ENCODE measurements at regions not wholly inside any gene's neighbourhood (a gene's known extent, or its start where the extent isn't known, plus 50 kb on each side); places are given as distances from the start of the nearest gene placed in this dataset.

DNA sequence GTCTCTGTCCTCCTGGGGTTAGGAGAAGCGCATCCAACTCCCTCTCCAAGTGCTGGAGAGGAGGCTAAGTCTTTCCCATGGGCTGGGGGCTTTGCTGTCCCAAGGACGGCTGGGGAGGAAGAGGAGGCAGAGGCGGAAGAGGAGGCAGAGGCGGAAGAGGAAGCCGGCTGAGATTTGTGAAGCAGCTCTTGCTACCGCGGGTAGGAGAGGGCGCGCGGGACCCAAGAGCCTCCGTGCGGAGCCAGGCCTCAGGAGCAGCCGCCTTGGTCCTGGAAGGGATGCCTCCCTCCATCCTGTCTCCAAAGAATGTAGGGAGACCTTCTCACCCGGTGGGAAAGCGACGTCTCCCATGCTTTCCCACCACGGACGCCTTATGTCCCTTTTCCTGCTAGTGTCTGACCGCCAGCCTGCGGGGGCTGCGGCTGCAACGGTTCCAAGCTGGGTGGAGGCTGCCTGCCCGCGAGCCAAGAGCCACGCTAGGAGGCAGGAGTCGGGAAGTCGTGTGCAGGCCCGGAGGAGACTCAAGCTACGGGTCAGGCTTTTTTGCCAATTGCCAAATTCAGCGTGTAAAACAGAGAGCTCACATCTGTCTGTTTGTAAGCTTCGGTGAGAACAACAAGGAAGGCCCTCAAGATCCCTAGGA lies 320.3 kb downstream of the FAM72C start:
- TF ChIP-seq, protein P1, sequence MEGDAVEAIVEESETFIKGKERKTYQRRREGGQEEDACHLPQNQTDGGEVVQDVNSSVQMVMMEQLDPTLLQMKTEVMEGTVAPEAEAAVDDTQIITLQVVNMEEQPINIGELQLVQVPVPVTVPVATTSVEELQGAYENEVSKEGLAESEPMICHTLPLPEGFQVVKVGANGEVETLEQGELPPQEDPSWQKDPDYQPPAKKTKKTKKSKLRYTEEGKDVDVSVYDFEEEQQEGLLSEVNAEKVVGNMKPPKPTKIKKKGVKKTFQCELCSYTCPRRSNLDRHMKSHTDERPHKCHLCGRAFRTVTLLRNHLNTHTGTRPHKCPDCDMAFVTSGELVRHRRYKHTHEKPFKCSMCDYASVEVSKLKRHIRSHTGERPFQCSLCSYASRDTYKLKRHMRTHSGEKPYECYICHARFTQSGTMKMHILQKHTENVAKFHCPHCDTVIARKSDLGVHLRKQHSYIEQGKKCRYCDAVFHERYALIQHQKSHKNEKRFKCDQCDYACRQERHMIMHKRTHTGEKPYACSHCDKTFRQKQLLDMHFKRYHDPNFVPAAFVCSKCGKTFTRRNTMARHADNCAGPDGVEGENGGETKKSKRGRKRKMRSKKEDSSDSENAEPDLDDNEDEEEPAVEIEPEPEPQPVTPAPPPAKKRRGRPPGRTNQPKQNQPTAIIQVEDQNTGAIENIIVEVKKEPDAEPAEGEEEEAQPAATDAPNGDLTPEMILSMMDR (IDR thresholded peaks at IDR 0.05): no peak

DNA sequence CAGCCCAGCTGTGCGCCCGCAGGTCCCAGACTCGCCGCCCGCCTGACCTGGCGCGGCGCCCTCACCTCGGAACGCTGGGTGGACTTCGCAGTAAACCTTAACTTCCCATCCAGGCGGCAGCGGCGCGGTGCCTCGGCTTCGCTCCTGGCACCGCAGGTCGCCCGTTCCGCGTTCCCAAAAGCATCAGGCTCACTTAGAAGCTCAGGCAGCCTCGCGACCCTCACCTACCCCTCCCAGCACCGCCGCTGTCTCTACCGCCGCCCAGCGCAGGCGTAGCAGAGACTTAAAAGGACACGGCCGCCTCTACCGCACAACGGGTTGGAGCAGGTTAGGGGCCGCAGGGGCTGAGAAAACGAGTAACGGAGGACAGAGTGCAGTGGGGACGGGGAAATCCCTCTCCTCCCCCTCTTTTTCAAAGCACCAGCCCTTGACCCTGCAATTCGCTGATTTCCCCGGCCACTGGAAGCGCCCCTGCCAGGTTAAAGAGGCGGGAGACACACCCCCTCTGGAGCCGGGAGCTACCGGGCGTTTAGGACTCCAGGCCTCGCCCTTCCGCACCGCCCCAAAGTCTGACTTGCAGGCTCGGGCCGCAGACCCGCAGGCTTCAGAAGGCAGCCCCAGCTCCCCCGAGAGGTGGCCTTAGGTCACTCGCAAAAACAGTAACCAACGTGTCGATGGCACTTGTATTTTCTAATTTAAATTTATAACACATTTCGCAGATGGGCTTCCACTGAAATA lies 328.5 kb downstream of the FAM72C start:
- TF ChIP-seq, protein P1 (IDR thresholded peaks at IDR 0.05): no peak

DNA sequence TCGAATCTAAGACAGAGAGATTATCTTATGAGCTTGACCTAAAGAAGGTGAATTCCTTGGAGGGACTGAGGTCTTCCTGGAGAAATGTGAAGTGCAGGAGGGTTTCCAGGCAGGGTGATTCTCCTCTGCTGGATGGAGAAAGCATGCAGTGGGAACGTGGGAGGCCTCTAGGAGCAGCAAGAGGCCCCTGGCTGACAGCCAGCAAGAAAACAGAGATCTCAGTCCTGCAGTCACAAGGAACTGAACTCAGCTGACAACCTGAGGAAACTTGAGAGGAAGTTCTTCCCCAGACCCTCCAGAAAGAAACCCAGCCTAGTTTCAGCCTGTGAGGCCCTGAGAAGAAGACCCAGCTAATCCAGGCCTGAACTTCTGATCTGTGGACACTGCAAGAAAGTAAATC lies 345.9 kb downstream of the FAM72C start:
- TF ChIP-seq, protein P1 (IDR thresholded peaks at IDR 0.05): no peak

DNA sequence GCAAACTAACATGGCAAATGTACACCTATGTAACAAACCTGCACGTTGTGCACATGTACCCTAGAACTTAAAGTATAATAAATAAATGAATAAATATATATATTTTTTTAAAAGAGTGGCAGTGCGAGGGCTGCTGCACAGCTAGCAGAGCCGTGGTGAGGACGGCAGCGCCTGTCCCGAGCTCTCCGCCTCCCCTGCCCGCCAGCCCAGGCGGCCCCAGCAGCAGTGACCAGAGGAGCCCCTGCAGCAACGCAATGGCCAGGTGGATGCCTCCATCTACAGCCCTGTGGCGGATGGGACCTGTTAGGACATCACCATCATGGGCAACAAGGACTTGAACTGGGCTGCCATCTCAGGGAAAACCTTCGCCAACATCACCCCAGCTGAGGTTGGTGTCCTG lies 351.9 kb downstream of the FAM72C start:
- TF ChIP-seq, protein P1 (IDR thresholded peaks at IDR 0.05): no peak

DNA sequence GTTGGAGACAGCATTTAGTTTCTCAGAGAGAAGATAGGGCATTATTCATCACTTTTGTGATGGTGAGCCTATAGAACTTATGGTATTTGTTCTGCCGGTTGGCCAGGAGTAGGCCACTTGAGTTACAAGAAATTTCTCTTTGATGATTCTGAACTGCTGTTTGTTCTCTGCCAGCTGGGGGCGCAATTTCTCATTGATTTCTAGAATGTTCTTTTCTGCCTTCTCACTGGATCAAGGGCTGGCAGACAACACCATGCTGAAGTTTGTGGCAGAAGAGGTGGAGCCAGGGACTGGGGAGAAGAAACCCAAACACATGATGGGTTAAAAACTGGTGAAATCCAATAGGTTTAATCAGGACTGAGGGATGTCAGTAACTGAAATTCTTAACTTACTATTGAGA lies 360.6 kb downstream of the FAM72C start:
- TF ChIP-seq, protein P1 (IDR thresholded peaks at IDR 0.05): no peak; the same call in 1 of the 2 replicates

DNA sequence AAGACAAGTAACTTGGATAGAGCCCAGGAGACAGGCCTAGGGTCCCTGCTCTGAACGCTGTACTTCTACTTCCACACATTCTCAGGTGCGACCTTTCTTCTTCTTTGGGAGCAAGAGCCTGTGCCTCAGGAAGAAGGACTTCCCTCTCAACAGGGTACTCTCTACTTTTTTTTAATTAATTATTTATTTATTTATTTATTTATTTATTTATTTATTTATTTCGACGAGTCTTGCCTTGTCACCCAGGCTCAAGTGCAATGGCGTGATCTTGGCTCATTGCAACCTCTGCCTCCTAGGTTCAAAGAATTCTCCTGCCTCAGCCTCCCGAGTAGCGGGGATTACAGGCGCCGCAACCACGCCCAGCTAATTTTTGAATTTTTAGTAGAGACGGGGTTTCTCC lies 361.6 kb downstream of the FAM72C start:
- TF ChIP-seq, protein P1 (IDR thresholded peaks at IDR 0.05): no peak

DNA sequence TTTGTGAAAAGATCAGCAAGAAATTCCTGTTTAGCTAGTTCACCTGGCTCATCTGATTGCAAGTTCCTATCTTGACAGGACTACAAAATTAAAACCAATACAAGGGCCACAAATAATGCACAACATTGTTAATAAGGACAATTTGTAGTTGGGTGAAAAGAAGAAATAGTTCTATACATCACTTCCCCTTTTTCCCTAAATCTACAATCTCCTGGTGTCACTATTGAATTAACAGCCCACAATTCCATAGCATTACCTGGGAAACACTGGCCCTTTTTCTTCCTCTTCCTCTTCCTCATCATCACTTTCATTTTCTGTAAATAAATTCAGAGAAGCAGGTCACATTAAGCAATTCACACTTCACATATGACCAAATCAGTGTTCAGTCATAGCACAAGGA lies 366.9 kb downstream of the FAM72C start:
- TF ChIP-seq, protein P1 (IDR thresholded peaks at IDR 0.05): no peak
